ENCODE measurements at regions not wholly inside any gene's neighbourhood (a gene's known extent, or its start where the extent isn't known, plus 50 kb on each side); places are given as distances from the start of the nearest gene placed in this dataset.

DNA sequence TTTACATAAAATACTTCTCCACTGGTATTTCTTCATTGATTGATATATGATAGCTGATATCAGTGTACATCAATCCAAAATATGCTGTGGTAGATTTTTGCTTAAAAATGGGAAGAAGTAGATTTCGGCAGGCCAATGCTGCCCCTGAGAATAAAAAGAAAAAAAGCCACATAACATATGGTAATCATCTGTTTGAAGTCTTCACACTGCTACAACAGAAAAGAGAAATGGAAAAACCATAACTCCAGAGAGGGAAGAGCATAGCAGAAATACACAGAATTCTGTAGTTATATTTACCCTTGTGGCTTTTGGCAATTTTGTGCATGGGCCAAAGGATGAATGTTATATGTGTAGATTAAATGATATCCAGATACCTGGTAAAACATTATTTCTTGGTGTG is 143.1 kb upstream of the KCNMB2 start:
- TF ChIP-seq, protein P1, sequence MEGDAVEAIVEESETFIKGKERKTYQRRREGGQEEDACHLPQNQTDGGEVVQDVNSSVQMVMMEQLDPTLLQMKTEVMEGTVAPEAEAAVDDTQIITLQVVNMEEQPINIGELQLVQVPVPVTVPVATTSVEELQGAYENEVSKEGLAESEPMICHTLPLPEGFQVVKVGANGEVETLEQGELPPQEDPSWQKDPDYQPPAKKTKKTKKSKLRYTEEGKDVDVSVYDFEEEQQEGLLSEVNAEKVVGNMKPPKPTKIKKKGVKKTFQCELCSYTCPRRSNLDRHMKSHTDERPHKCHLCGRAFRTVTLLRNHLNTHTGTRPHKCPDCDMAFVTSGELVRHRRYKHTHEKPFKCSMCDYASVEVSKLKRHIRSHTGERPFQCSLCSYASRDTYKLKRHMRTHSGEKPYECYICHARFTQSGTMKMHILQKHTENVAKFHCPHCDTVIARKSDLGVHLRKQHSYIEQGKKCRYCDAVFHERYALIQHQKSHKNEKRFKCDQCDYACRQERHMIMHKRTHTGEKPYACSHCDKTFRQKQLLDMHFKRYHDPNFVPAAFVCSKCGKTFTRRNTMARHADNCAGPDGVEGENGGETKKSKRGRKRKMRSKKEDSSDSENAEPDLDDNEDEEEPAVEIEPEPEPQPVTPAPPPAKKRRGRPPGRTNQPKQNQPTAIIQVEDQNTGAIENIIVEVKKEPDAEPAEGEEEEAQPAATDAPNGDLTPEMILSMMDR (IDR thresholded peaks at IDR 0.05), result no peak
- no peak for TF ChIP-seq POLR2A (IDR thresholded peaks at IDR 0.05)

Data from adrenal gland (tissue), 5 donors.